Left ventricle myocardium inferior (tissue), 1 donor: ENCODE measurements at regions not wholly inside any gene's neighbourhood (a gene's known extent, or its start where the extent isn't known, plus 50 kb on each side); places are given as distances from the start of the nearest gene placed in this dataset.

Source experiments
- DNase-seq: peaks from one replicate; pipeline ENCODE4 v3.0.0-alpha.2; 2020
- H3K27ac ChIP-seq: fragments of 200-600 bp; replicated peaks from 2 replicates; pipeline ENCODE4 v1.8.0; 2021
- H3K27me3 ChIP-seq: fragments of 200-600 bp; 2 replicates; pipeline ENCODE4 v1.8.0; 2021; ENCODE audit warnings: low read depth
- H3K36me3 ChIP-seq: fragments of 200-600 bp; 2 replicates; pipeline ENCODE4 v1.8.0; 2021
- H3K4me1 ChIP-seq: fragments of 200-600 bp; 2 replicates; pipeline ENCODE4 v1.8.0; 2021
- H3K4me3 ChIP-seq: fragments of 200-600 bp; 2 replicates; pipeline ENCODE4 v1.8.0; 2021; ENCODE audit warnings: mild to moderate bottlenecking, moderate library complexity
- H3K9me3 ChIP-seq: fragments of 200-600 bp; replicated peaks from 2 replicates; pipeline ENCODE4 v1.8.0; 2021
- CTCF ChIP-seq: fragments of 200-600 bp; IDR thresholded peaks from 2 replicates; pipeline ENCODE4 v1.8.0; 2021; ENCODE audit warnings: antibody characterized with exemption, mild to moderate bottlenecking, borderline replicate concordance
- intact Hi-C: fragments of 100-400 bp; cut with micrococcal nuclease; formaldehyde crosslinking; loops from one replicate; pipeline ENCODE4 v1.11.0; 2022
- donor health status: DM: no; HTN: yes; CAD: no; lungs with severe emphysema.

DNA sequence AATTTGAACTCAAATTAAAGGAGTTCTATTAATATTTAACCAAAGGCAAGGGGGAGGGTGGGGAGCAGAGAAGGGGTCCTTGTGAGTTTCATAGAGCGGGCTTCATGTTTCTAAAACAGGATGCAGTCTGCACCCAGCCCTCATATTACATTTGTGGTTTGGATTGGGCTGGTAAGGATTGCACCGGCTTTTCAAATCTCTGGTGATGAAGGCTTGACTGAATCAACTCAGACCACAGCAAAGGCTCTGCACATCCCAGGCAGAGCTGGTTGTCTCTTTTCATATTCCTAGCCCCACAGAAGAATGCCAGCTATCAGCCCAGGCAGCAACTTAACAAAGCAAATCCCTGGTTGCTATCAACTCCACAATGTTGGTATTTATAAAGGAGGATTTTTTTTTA lies 1221.4 kb downstream of the VRK1 start:
- intact Hi-C loops, result no loop called here
- TF ChIP-seq CTCF, result no peak
- peaks cover 15% of the 10 kb centered on the region for H3K27me3 ChIP-seq
- no peaks in the 10 kb centered on the region for H3K4me1 ChIP-seq
- no peaks in the 10 kb centered on the region for H3K9me3 ChIP-seq
- no peak overlapping the region for H3K4me3 ChIP-seq
- H3K36me3 ChIP-seq, result no peaks in the 10 kb centered on the region
- no peak overlapping the region for H3K27ac ChIP-seq
- no peak for DNase-seq

DNA sequence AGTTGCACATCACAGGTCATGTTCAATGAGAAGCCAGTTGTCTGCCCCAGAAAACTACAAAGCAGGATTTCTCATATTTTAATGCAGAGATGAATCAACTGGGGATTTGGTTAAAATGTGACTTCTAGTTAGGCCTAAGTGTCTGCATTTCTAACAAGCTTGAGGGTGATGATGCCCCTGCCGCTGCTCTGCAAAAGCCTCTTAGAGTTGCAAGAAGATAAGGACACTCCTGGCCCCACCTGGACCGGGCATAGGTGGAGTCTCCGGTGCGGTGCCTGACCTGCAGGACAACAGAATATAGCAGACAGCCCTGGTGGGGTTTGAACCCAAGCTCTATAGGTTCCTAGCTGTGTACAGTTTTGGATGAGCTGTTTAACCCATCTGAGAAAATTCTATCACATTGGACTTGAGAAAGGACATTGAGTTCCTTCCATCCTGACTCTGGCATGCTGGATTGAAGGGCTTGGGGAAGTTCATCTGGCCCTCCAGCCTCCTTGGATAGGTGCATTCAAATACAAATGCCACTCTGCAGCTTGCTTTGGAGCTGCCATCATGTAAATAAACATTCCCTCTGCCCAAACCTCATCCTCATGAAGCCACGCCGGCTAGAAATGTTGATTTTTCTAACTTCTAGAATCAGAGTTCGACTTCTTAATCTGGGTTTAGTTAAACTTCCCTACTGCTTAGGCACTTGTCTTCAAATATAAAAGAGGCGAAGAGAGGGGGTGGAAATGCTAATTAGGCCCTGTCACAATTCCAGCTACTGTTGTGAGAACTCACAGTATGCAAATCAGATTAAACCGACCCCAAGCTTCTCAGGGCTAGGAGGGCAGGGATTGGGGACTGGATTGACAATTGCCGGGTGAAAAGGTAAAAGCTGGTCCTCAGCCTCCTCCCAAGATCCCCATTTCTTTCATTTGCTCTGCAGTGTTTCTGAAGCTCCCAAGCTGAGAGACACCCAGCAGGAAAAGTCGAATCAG lies 1225.6 kb downstream of the VRK1 start:
- Histone ChIP-seq H3K27me3 (peaks cover 21% of the 10 kb centered on the region), H3K36me3 (no peaks in the 10 kb centered on the region), H3K27ac (no peak overlapping the region), H3K4me3 (no peak overlapping the region), H3K9me3 (no peaks in the 10 kb centered on the region), H3K4me1 (no peaks in the 10 kb centered on the region)
- intact Hi-C loops, result no loop called here
- TF ChIP-seq CTCF, result no peak
- DNase-seq, result no peak

DNA sequence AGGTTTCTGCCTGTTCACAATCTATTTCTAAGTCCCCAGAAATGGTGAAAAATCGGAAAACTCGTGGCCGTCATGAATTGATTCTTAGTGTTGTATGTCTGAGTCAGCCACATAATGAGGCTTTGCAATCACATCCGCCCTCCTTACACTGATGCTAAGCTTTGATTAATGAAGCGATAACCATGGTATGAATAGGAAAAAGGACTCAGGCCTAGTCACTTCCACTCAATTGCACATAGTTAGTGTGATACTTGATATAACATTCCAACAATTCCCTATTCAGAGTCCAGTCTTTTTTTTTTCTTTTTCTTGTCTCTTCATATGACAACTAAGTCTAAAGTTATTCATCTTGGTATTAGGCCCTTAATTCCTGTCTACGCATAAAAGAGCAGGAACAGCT lies 1231.0 kb downstream of the VRK1 start:
- no peak for TF ChIP-seq CTCF
- H3K36me3 ChIP-seq, result no peaks in the 10 kb centered on the region
- DNase-seq, result no peak
- peaks cover 24% of the 10 kb centered on the region for H3K27me3 ChIP-seq
- H3K4me3 ChIP-seq, result no peak overlapping the region
- intact Hi-C loops, result no loop called here
- H3K9me3 ChIP-seq, result peaks cover 13% of the 10 kb centered on the region
- no peaks in the 10 kb centered on the region for H3K4me1 ChIP-seq
- H3K27ac ChIP-seq, result no peak overlapping the region

DNA sequence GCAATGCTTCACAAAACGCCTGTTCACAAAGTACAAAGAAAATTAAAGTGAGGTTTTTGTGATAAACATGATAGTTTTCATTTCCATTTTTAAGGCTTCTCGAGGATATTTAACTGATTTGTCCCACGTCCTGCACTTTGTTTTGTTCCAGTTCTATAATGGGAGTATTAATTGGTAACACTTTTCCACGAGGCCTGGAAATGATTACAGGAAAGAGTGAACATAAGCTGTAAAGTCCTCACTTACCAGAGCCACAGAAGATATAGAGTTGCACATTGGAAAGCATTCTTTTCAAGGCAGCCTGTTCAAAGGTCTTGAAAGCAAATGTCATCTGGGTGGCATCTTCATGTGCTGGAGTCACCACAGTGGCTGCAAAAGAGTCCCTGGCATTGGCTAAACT lies 1236.6 kb downstream of the BCL11B start:
- Histone ChIP-seq H3K27me3 (no peaks in the 10 kb centered on the region), H3K4me3 (no peak overlapping the region), H3K27ac (no peak overlapping the region), H3K4me1 (no peaks in the 10 kb centered on the region), H3K36me3 (no peaks in the 10 kb centered on the region), H3K9me3 (peaks cover 13% of the 10 kb centered on the region)
- intact Hi-C loops, result no loop called here
- no peak for DNase-seq
- TF ChIP-seq CTCF, result no peak

GRCh38 chr14:98037831-98038230 lies 1234.2 kb downstream of the BCL11B start:
- Histone ChIP-seq H3K36me3 (no peaks in the 10 kb centered on the region), H3K9me3 (peaks cover 10% of the 10 kb centered on the region), H3K27me3 (no peaks in the 10 kb centered on the region), H3K4me1 (no peaks in the 10 kb centered on the region), H3K27ac (no peak overlapping the region), H3K4me3 (no peak overlapping the region)
- no peak for TF ChIP-seq CTCF
- intact Hi-C loops, result no loop called here
- no peak for DNase-seq
